ENCODE measurements at regions not wholly inside any gene's neighbourhood (a gene's known extent, or its start where the extent isn't known, plus 50 kb on each side); places are given as distances from the start of the nearest gene placed in this dataset.

GRCh38 chr3:43185983-43186314 lies 80.1 kb upstream of the POMGNT2 start:
- DNase-seq (ENCODE audit: low spot score), result no peak
- no peak for ATAC-seq
- intact Hi-C loops (cut with DNase I), result no loop called here

DNA sequence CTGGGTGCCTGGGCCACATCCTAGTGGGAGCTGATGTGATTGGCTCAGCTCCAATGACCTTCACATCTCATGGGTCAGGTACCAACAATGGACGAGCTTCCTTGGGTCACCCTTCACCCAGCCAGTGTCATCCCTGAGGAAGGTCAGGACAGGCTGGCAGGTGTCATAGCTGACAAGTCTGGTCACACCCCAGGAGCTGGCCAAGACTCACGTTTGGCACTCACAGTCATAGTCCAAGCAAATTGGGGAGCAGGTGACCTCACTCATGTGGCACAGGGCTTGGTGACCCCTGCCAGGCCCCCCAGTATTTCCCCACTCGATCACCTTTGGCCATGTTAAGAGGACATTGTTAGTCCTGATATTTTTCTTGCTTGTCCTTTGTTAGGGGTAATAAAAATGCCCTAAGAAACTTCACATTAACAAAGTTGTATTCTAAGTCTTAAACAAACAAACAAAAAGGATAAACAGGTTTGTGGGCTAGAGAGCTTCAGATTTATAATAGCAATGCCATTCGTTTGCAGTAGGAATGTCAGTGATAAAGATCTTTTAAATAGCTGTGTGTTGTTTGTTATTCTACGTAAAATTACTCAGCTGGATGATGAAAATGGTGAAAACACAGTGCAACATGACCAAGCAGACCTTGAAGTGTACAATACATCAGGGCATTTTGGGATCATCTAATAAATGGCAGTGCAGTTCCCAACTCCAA lies 79.5 kb upstream of the POMGNT2 start:
- ATAC-seq (no peak), DNase-seq (ENCODE audit: low spot score) (no peak)
- intact Hi-C loops (cut with DNase I), result no loop called here

DNA sequence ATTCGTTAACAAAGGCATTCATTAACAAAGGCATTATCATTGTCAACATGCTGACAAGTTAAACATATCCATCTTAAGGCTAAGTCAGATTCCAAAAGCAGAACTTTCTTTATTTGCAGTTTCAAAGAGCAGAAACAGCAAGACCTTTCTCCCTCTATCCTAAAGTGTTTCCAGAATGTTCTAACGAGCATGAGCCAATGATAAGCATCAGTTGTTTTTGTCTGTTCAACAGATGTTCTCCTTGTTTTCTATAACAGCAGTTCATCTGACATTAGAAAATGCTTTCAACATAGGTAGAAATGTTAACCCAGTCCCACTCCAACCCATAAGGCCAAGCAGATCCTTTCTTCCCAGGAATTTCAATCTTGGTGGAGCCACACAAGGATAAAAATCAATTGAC lies 77.6 kb upstream of the POMGNT2 start:
- ATAC-seq (no peak), DNase-seq (ENCODE audit: low spot score) (no peak)
- intact Hi-C loops (cut with DNase I), result no loop called here

- no peak for ATAC-seq
- intact Hi-C loops (cut with DNase I), result no loop called here
- no peak for DNase-seq (ENCODE audit: low spot score)
These were observed 75.4 kb upstream of the POMGNT2 start for GRCh38 chr3:43181202-43181821.

GRCh38 chr3:43180694-43181093 lies 74.8 kb upstream of the POMGNT2 start:
- intact Hi-C loops (cut with DNase I), result no loop called here
- DNase-seq (ENCODE audit: low spot score) (no peak), ATAC-seq (no peak)

DNA sequence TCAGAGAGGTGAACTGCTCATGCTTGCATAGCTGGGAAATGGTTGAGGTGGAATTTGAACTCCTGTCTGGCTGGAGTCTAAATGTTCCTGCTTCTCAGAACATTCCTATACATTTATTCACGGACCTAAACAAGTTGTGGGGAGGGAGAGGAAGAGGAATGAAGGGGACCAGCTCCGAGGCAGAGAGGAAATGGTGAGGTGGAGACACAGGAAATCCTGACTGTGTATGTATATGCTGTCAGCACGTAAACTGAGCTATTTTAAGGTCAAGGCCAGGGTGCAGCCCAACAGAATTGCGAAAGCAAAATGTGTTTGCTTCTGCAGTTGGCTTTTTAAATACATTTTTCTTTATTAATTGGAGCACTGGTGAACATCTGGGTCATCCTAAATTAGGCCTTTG lies 74.1 kb upstream of the POMGNT2 start:
- ATAC-seq (no peak), DNase-seq (ENCODE audit: low spot score) (no peak)
- intact Hi-C loops (cut with DNase I), result no loop called here

GRCh38 chr3:43178891-43179366 lies 73.0 kb upstream of the POMGNT2 start:
- intact Hi-C loops (cut with DNase I), result no loop called here
- DNase-seq (ENCODE audit: low spot score) (no peak), ATAC-seq (peak; percentile 46)

- DNase-seq (ENCODE audit: low spot score) (no peak), ATAC-seq (peak; percentile 54)
- intact Hi-C loops (cut with DNase I), result no loop called here
These were observed 71.2 kb upstream of the POMGNT2 start for GRCh38 chr3:43177085-43177484.

DNA sequence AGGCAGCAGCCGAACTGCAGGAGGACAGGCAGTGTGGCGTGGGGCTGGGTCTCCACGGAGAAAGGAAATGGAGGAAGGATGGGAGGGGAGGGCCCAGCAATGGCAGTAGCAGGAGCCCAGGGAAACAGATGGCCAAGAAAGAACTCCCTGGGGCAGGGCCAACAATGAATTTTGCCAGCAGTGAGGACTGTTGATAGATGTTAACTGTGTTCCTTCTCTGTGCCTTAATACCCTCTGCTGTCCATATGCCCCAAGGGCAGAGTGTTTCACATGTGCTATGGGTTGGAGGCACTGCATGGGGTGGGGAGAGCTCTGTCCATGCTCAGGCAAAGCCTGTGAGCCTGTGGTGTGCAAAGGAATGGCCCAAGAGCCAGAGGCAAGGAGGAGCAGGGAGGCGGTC lies 70.8 kb upstream of the POMGNT2 start:
- ATAC-seq, result peak; percentile 51
- intact Hi-C loops (cut with DNase I), result no loop called here

GRCh38 chr3:43175541-43175940 lies 69.7 kb upstream of the POMGNT2 start:
- ATAC-seq (no peak), DNase-seq (ENCODE audit: low spot score) (no peak)
- intact Hi-C loops (cut with DNase I), result no loop called here

More for the DNA sequence above, 70.8 kb upstream of the POMGNT2 start:
- DNase-seq (ENCODE audit: low spot score), result no peak

- intact Hi-C loops (cut with DNase I), result no loop called here
These were observed 68.1 kb upstream of the POMGNT2 start for GRCh38 chr3:43173949-43174348.

DNA sequence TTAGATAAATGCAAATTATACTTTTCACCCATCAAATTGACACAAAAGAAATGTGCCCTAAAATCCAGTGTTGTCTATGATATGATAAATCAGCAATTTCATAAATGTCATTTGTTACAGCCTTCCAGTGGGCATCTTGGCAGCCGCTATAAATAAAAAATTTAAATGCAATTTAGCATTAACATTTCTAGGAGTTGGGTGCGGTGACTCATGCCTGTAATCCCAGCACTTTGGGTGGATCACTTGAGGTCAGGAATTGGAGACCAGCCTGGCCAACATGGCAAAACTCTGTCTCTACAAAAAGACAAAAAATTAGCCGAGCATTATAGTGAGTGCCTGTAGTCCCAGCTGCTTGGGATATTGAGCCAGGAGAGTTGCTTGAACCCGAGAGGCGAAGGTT lies 65.9 kb upstream of the POMGNT2 start:
- DNase-seq (ENCODE audit: low spot score) (no peak), ATAC-seq (no peak)
- intact Hi-C loops (cut with DNase I), result no loop called here

More at GRCh38 chr3:43173949-43174348, 68.1 kb upstream of the POMGNT2 start:
- ATAC-seq (no peak), DNase-seq (ENCODE audit: low spot score) (no peak)

DNA sequence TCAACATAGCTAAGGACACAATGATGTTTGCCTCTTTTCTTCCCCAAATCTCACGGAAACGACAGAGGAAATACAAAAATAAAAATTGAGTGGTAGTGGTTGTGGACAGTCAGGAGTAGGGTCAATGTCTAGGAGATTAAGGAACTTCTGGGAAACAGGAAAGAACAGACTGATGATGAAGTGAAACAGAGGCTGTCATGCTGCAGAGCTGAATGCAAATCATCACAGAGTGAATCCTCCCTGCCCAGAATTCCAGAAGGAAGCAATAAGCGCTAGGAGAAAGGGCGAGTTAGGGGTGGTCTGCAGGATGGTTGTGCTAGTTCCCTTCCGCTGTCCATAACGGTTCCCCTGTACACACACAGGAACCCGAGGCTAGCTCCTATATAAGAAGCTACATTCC lies 64.7 kb upstream of the POMGNT2 start:
- intact Hi-C loops (cut with DNase I), result no loop called here
- ATAC-seq (no peak), DNase-seq (ENCODE audit: low spot score) (no peak)

DNA sequence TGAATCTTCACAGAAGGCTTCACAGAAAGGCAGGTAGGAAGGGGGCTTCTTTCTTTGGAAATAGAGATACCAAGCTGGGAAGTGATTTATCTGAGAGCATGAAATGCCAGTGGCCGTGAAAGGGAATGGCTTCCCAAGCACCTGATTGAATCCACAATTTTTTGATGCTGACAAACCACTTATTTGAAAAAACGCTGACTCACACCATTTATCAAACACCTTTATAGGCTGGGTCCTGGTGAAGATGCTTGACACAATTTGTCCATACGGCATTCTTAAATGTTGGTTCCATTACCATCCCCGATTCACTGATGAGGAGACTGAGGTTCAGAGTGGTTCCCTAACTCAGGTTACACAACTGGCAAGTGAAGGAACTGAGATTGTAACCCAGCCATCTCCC lies 64.1 kb upstream of the POMGNT2 start:
- ATAC-seq, result no peak
- intact Hi-C loops (cut with DNase I), result no loop called here

GRCh38 chr3:43166406-43166805 lies 60.5 kb upstream of the POMGNT2 start:
- no peak for DNase-seq (ENCODE audit: low spot score)
- intact Hi-C loops (cut with DNase I), result no loop called here
- ATAC-seq, result no peak

More for the DNA sequence above, 64.1 kb upstream of the POMGNT2 start:
- DNase-seq (ENCODE audit: low spot score), result no peak

- ATAC-seq (no peak), DNase-seq (ENCODE audit: low spot score) (no peak)
- intact Hi-C loops (cut with DNase I), result no loop called here
These were observed 59.9 kb upstream of the POMGNT2 start for GRCh38 chr3:43165786-43166185.

DNA sequence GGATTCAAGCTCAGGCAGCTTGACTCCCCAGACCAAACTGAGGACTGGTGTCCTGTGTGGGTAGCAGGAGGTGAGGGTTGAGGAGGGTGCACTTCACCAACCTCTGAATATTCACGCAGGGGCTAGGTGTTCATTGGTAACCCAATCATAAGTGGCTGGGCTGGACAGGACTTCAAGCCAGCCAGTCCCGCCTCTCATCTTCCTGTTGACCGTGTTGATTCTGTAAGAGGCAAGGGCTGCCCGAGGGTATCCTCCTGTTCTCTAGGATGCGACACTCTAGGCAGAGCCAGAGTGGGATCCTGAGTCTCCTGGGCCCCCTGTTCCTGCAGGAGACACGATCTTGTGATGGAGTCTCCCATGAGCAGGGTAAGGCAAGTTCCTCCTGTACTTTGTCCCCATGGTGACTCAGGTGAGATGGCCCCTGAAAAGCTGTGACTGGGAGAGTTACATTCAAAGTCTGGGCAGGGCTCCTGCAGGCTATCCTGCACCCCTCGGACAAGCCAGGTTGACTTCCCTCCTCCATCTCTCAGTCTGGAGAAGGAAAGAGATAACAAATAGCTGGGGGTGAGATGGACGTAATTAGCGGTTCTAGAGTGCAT lies 58.1 kb upstream of the POMGNT2 start:
- ATAC-seq, result no peak
- DNase-seq (ENCODE audit: low spot score), result no peak
- intact Hi-C loops (cut with DNase I), result no loop called here

GRCh38 chr3:43162230-43163084 lies 56.6 kb upstream of the POMGNT2 start:
- no peak for DNase-seq (ENCODE audit: low spot score)
- peak; percentile 68 for ATAC-seq
- intact Hi-C loops (cut with DNase I), result no loop called here

GRCh38 chr3:43161684-43162229 lies 55.9 kb upstream of the POMGNT2 start:
- intact Hi-C loops (cut with DNase I), result no loop called here
- peak; percentile 27 for ATAC-seq
- no peak for DNase-seq (ENCODE audit: low spot score)

Data from sciatic nerve (tissue), 2 donors.